NCI-H526 (cell line): ENCODE measurements at regions not wholly inside any gene's neighbourhood (a gene's known extent, or its start where the extent isn't known, plus 50 kb on each side); places are given as distances from the start of the nearest gene placed in this dataset.

Source experiments
- DNase-seq, 2 experiments: peaks; one replicate each; lab custom pipeline; 2025; lab: John Stamatoyannopoulos, UW

GRCh38 chr11:37770145-37770544 lies 1172.1 kb upstream of the RAG2 start:
- no peak for DNase-seq

GRCh38 chr11:37762079-37762478 lies 1164.0 kb upstream of the RAG2 start:
- no peak for DNase-seq

GRCh38 chr11:37755521-37755920 lies 1157.5 kb upstream of the RAG2 start:
- DNase-seq: no peak

- no peak for DNase-seq
Measured at GRCh38 chr11:37748641-37749040, 1150.6 kb upstream of the RAG2 start.

- DNase-seq: no peak
Measured at GRCh38 chr11:37747121-37747520, 1149.1 kb upstream of the RAG2 start.

- no peak for DNase-seq
Measured at GRCh38 chr11:37727371-37727770, 1129.3 kb upstream of the RAG2 start.

GRCh38 chr11:37724315-37724714 lies 1126.3 kb upstream of the RAG2 start:
- no peak for DNase-seq

GRCh38 chr11:37721485-37721884 lies 1123.4 kb upstream of the RAG2 start:
- DNase-seq: no peak

GRCh38 chr11:37718431-37718999 lies 1120.5 kb upstream of the RAG2 start:
- DNase-seq: no peak

- DNase-seq: peak in 1 of 2 experiments; percentile 13
Measured at GRCh38 chr11:37712251-37712650, 1114.2 kb upstream of the RAG2 start.

GRCh38 chr11:37710031-37710430 lies 1112.0 kb upstream of the RAG2 start:
- DNase-seq: no peak

GRCh38 chr11:37704791-37705190 lies 1106.8 kb upstream of the RAG2 start:
- no peak for DNase-seq

- DNase-seq: no peak
Measured at GRCh38 chr11:37699644-37700043, 1101.6 kb upstream of the RAG2 start.

GRCh38 chr11:37695283-37695682 lies 1097.2 kb upstream of the RAG2 start:
- no peak for DNase-seq

GRCh38 chr11:37689951-37690350 lies 1091.9 kb upstream of the RAG2 start:
- no peak for DNase-seq

- no peak for DNase-seq
Measured at GRCh38 chr11:37688456-37688855, 1090.4 kb upstream of the RAG2 start.

- DNase-seq: no peak
Measured at GRCh38 chr11:37687130-37687529, 1089.1 kb upstream of the RAG2 start.

- no peak for DNase-seq
Measured at GRCh38 chr11:37671321-37671720, 1073.3 kb upstream of the RAG2 start.

- DNase-seq: no peak
Measured at GRCh38 chr11:37666960-37667359, 1068.9 kb upstream of the RAG2 start.

GRCh38 chr11:37657645-37658044 lies 1059.6 kb upstream of the RAG2 start:
- peak in 1 of 2 experiments; percentile 13 for DNase-seq

- no peak for DNase-seq
Measured at GRCh38 chr11:37647767-37648166, 1049.7 kb upstream of the RAG2 start.

GRCh38 chr11:37643968-37644367 lies 1045.9 kb upstream of the RAG2 start:
- DNase-seq: no peak

GRCh38 chr11:37642296-37642695 lies 1044.3 kb upstream of the RAG2 start:
- DNase-seq: no peak

GRCh38 chr11:37632748-37633147 lies 1034.7 kb upstream of the RAG2 start:
- DNase-seq: no peak

- DNase-seq: no peak
Measured at GRCh38 chr11:37630866-37631265, 1032.8 kb upstream of the RAG2 start.
